ENCODE measurements at regions not wholly inside any gene's neighbourhood (a gene's known extent, or its start where the extent isn't known, plus 50 kb on each side); places are given as distances from the start of the nearest gene placed in this dataset.

GRCh38 chr11:45423475-45424120 lies 137.5 kb upstream of the SYT13 start:
- no peak overlapping the region for H3K27ac ChIP-seq (ENCODE audit: low read depth, low read length, poor library complexity, severe bottlenecking)
- no peak overlapping the region for H3K9ac ChIP-seq (ENCODE audit: low read length)
- H3K9me2 ChIP-seq (ENCODE audit: low read depth, low read length), result no peaks in the 10 kb centered on the region
- H2AFZ ChIP-seq (ENCODE audit: low read length), result no peak overlapping the region
- no peak overlapping the region for H3K4me3 ChIP-seq (ENCODE audit: low read depth, low read length, poor library complexity, severe bottlenecking)
- H3F3A ChIP-seq (ENCODE audit: insufficient read depth, low read length), result no peaks in the 10 kb centered on the region
- no peaks in the 10 kb centered on the region for H4K20me1 ChIP-seq (ENCODE audit: insufficient read depth, low read length)
- TF ChIP-seq CTCF (IDR thresholded peaks at IDR 0.05; ENCODE audit: low read length) (no peak), EZH2 (IDR thresholded peaks at IDR 0.05; ENCODE audit: borderline replicate concordance, low read length) (no peak)
- H3K9me3 ChIP-seq (ENCODE audit: low read length), result no peaks in the 10 kb centered on the region
- H3K4me1 ChIP-seq (ENCODE audit: insufficient read depth, low read length, severe bottlenecking), result no peaks in the 10 kb centered on the region
- no peak overlapping the region for H3K4me2 ChIP-seq (ENCODE audit: low read length)
- H3K79me2 ChIP-seq (ENCODE audit: insufficient read depth, low read length), result no peaks in the 10 kb centered on the region
- H3K27me3 ChIP-seq (ENCODE audit: insufficient read depth, low read length), result no peaks in the 10 kb centered on the region
- H3K36me3 ChIP-seq (ENCODE audit: insufficient read depth, low read length), result no peaks in the 10 kb centered on the region

GRCh38 chr11:45423036-45423435 lies 136.9 kb upstream of the SYT13 start:
- Histone ChIP-seq H3K27ac (ENCODE audit: low read depth, low read length, poor library complexity, severe bottlenecking) (no peak overlapping the region), H3F3A (ENCODE audit: insufficient read depth, low read length) (no peaks in the 10 kb centered on the region), H4K20me1 (ENCODE audit: insufficient read depth, low read length) (no peaks in the 10 kb centered on the region), H3K4me1 (ENCODE audit: insufficient read depth, low read length, severe bottlenecking) (no peaks in the 10 kb centered on the region), H3K27me3 (ENCODE audit: insufficient read depth, low read length) (no peaks in the 10 kb centered on the region), H3K4me3 (ENCODE audit: low read depth, low read length, poor library complexity, severe bottlenecking) (no peak overlapping the region), H3K9me2 (ENCODE audit: low read depth, low read length) (no peaks in the 10 kb centered on the region), H3K4me2 (ENCODE audit: low read length) (no peak overlapping the region), H2AFZ (ENCODE audit: low read length) (no peak overlapping the region), H3K9me3 (ENCODE audit: low read length) (no peaks in the 10 kb centered on the region), H3K9ac (ENCODE audit: low read length) (no peak overlapping the region), H3K79me2 (ENCODE audit: insufficient read depth, low read length) (no peaks in the 10 kb centered on the region), H3K36me3 (ENCODE audit: insufficient read depth, low read length) (no peaks in the 10 kb centered on the region)
- no peak for TF ChIP-seq EZH2 (IDR thresholded peaks at IDR 0.05; ENCODE audit: borderline replicate concordance, low read length)
- TF ChIP-seq CTCF (IDR thresholded peaks at IDR 0.05; ENCODE audit: low read length), result no peak

- no peaks in the 10 kb centered on the region for H3K27me3 ChIP-seq (ENCODE audit: insufficient read depth, low read length)
- H2AFZ ChIP-seq (ENCODE audit: low read length), result no peak overlapping the region
- H3K27ac ChIP-seq (ENCODE audit: low read depth, low read length, poor library complexity, severe bottlenecking), result no peak overlapping the region
- no peaks in the 10 kb centered on the region for H4K20me1 ChIP-seq (ENCODE audit: insufficient read depth, low read length)
- H3K4me1 ChIP-seq (ENCODE audit: insufficient read depth, low read length, severe bottlenecking), result no peaks in the 10 kb centered on the region
- H3K4me3 ChIP-seq (ENCODE audit: low read depth, low read length, poor library complexity, severe bottlenecking), result no peak overlapping the region
- TF ChIP-seq CTCF (IDR thresholded peaks at IDR 0.05; ENCODE audit: low read length) (no peak), EZH2 (IDR thresholded peaks at IDR 0.05; ENCODE audit: borderline replicate concordance, low read length) (no peak)
- H3K79me2 ChIP-seq (ENCODE audit: insufficient read depth, low read length), result no peaks in the 10 kb centered on the region
- no peaks in the 10 kb centered on the region for H3K36me3 ChIP-seq (ENCODE audit: insufficient read depth, low read length)
- H3F3A ChIP-seq (ENCODE audit: insufficient read depth, low read length), result no peaks in the 10 kb centered on the region
- no peak overlapping the region for H3K9ac ChIP-seq (ENCODE audit: low read length)
- no peak overlapping the region for H3K4me2 ChIP-seq (ENCODE audit: low read length)
- no peaks in the 10 kb centered on the region for H3K9me2 ChIP-seq (ENCODE audit: low read depth, low read length)
- no peaks in the 10 kb centered on the region for H3K9me3 ChIP-seq (ENCODE audit: low read length)
These were observed 127.9 kb upstream of the SYT13 start for GRCh38 chr11:45414088-45414487.
